ENCODE measurements at regions not wholly inside any gene's neighbourhood (a gene's known extent, or its start where the extent isn't known, plus 50 kb on each side); places are given as distances from the start of the nearest gene placed in this dataset.
"Not testable (repeated sequence)": the region's sequence is repeated elsewhere in the genome, so short reads cannot be mapped to it uniquely, and the experiment has no call there.

- POLR2A ChIA-PET, result not testable (repeated sequence)
Observed at GRCh38 chr20:39703357-39703756, 741.2 kb downstream of the DHX35 start.

GRCh38 chr20:39702701-39703349 lies 740.7 kb downstream of the DHX35 start:
- Histone ChIP-seq H3K36me3 (ENCODE audit: insufficient read depth, low read length) (no peaks in the 10 kb centered on the region), H3K27me3 (ENCODE audit: insufficient read depth, low read length, poor library complexity, severe bottlenecking) (no peaks in the 10 kb centered on the region), H3K27ac (ENCODE audit: low read depth, low read length) (no peak overlapping the region), H3K4me1 (ENCODE audit: insufficient read depth, low read length) (no peaks in the 10 kb centered on the region), H3K4me3 (ENCODE audit: low read length) (no peak overlapping the region), H3K9me3 (ENCODE audit: low read length) (no peaks in the 10 kb centered on the region)
- Mint-ChIP-seq H3K36me3 (no peaks in the 10 kb centered on the region), H3K4me3 (no peak overlapping the region), H3K27ac (no peak overlapping the region), H3K4me1 (no peaks in the 10 kb centered on the region), H3K9me3 (peaks cover 3 to 8% (median 4%) of the 10 kb centered on the region in 5 donors), H3K27me3 (peaks cover 0 to 1% of the 10 kb centered on the region in 2 donors)
- ChIA-PET CTCF (no interaction called here), POLR2A (no interaction called here)
- DNase-seq, result no peak

More at GRCh38 chr20:39703357-39703756, 741.2 kb downstream of the DHX35 start:
- H3K4me3 Mint-ChIP-seq; H3K27me3 Mint-ChIP-seq; DNase-seq; H3K36me3 ChIP-seq (ENCODE audit: insufficient read depth, low read length); H3K27ac Mint-ChIP-seq; H3K4me1 Mint-ChIP-seq; H3K27ac ChIP-seq (ENCODE audit: low read depth, low read length); H3K36me3 Mint-ChIP-seq; H3K9me3 ChIP-seq (ENCODE audit: low read length); CTCF ChIA-PET; H3K4me3 ChIP-seq (ENCODE audit: low read length); H3K27me3 ChIP-seq (ENCODE audit: insufficient read depth, low read length, poor library complexity, severe bottlenecking); H3K4me1 ChIP-seq (ENCODE audit: insufficient read depth, low read length); H3K9me3 Mint-ChIP-seq: not testable (repeated sequence)

- Histone ChIP-seq H3K36me3 (ENCODE audit: insufficient read depth, low read length) (no peaks in the 10 kb centered on the region), H3K9me3 (ENCODE audit: low read length) (no peaks in the 10 kb centered on the region), H3K4me1 (ENCODE audit: insufficient read depth, low read length) (no peaks in the 10 kb centered on the region), H3K27ac (ENCODE audit: low read depth, low read length) (no peak overlapping the region), H3K4me3 (ENCODE audit: low read length) (no peak overlapping the region), H3K27me3 (ENCODE audit: insufficient read depth, low read length, poor library complexity, severe bottlenecking) (no peaks in the 10 kb centered on the region)
- H3K9me3 Mint-ChIP-seq, result peaks cover 3 to 10% (median 4%) of the 10 kb centered on the region in 5 donors
- DNase-seq, result no peak
- H3K27ac Mint-ChIP-seq, result no peak overlapping the region
- H3K4me1 Mint-ChIP-seq, result no peaks in the 10 kb centered on the region
- no peak overlapping the region for H3K4me3 Mint-ChIP-seq
- POLR2A ChIA-PET, result no interaction called here
- peaks cover 0 to 1% of the 10 kb centered on the region in 2 donors for H3K27me3 Mint-ChIP-seq
- CTCF ChIA-PET, result no interaction called here
- no peaks in the 10 kb centered on the region for H3K36me3 Mint-ChIP-seq
Observed at GRCh38 chr20:39700528-39700927, 738.4 kb downstream of the DHX35 start.

GRCh38 chr20:39699166-39699725 lies 737.1 kb downstream of the DHX35 start:
- no peaks in the 10 kb centered on the region for H3K4me1 ChIP-seq (ENCODE audit: insufficient read depth, low read length)
- Mint-ChIP-seq H3K9me3 (peaks cover 3 to 12% (median 4%) of the 10 kb centered on the region in 5 donors), H3K4me1 (no peaks in the 10 kb centered on the region), H3K27me3 (peaks cover 0 to 1% of the 10 kb centered on the region in 2 donors), H3K4me3 (no peak overlapping the region), H3K27ac (no peak overlapping the region), H3K36me3 (peaks cover 0 to 3% (median 0%) of the 10 kb centered on the region in 3 donors)
- CTCF ChIA-PET, result no interaction called here
- H3K36me3 ChIP-seq (ENCODE audit: insufficient read depth, low read length), result no peaks in the 10 kb centered on the region
- H3K4me3 ChIP-seq (ENCODE audit: low read length), result no peak overlapping the region
- POLR2A ChIA-PET, result no interaction called here
- no peaks in the 10 kb centered on the region for H3K27me3 ChIP-seq (ENCODE audit: insufficient read depth, low read length, poor library complexity, severe bottlenecking)
- no peak for DNase-seq
- H3K9me3 ChIP-seq (ENCODE audit: low read length), result no peaks in the 10 kb centered on the region
- no peak overlapping the region for H3K27ac ChIP-seq (ENCODE audit: low read depth, low read length)

GRCh38 chr20:39698752-39699151 lies 736.6 kb downstream of the DHX35 start:
- H3K9me3 Mint-ChIP-seq, result peaks cover 0 to 12% (median 4%) of the 10 kb centered on the region in 5 donors
- Histone ChIP-seq H3K4me3 (ENCODE audit: low read length) (no peak overlapping the region), H3K9me3 (ENCODE audit: low read length) (no peaks in the 10 kb centered on the region), H3K36me3 (ENCODE audit: insufficient read depth, low read length) (no peaks in the 10 kb centered on the region), H3K27me3 (ENCODE audit: insufficient read depth, low read length, poor library complexity, severe bottlenecking) (no peaks in the 10 kb centered on the region), H3K27ac (ENCODE audit: low read depth, low read length) (no peak overlapping the region), H3K4me1 (ENCODE audit: insufficient read depth, low read length) (no peaks in the 10 kb centered on the region)
- POLR2A ChIA-PET, result no interaction called here
- no peak overlapping the region for H3K4me3 Mint-ChIP-seq
- no peak overlapping the region for H3K27ac Mint-ChIP-seq
- peaks cover 0 to 1% of the 10 kb centered on the region in 2 donors for H3K27me3 Mint-ChIP-seq
- H3K36me3 Mint-ChIP-seq, result peaks cover 0 to 3% (median 0%) of the 10 kb centered on the region in 3 donors
- CTCF ChIA-PET, result no interaction called here
- no peak for DNase-seq
- H3K4me1 Mint-ChIP-seq, result no peaks in the 10 kb centered on the region

GRCh38 chr20:39691151-39691862 lies 729.2 kb downstream of the DHX35 start:
- ChIA-PET POLR2A (no interaction called here), CTCF (no interaction called here)
- Mint-ChIP-seq H3K27me3 (no peaks in the 10 kb centered on the region), H3K9me3 (peaks cover 0 to 5% (median 0%) of the 10 kb centered on the region in 5 donors), H3K27ac (no peak overlapping the region), H3K4me3 (no peak overlapping the region), H3K4me1 (no peaks in the 10 kb centered on the region), H3K36me3 (peaks cover 0 to 3% (median 0%) of the 10 kb centered on the region in 3 donors)
- H3K4me3 ChIP-seq (ENCODE audit: low read length), result no peak overlapping the region
- DNase-seq, result no peak
- H3K27ac ChIP-seq (ENCODE audit: low read depth, low read length), result no peak overlapping the region
- no peaks in the 10 kb centered on the region for H3K36me3 ChIP-seq (ENCODE audit: insufficient read depth, low read length)
- H3K4me1 ChIP-seq (ENCODE audit: insufficient read depth, low read length), result no peaks in the 10 kb centered on the region
- H3K9me3 ChIP-seq (ENCODE audit: low read length), result no peaks in the 10 kb centered on the region
- no peaks in the 10 kb centered on the region for H3K27me3 ChIP-seq (ENCODE audit: insufficient read depth, low read length, poor library complexity, severe bottlenecking)

- Histone ChIP-seq H3K9me3 (ENCODE audit: low read length) (no peaks in the 10 kb centered on the region), H3K4me3 (ENCODE audit: low read length) (no peak overlapping the region), H3K27ac (ENCODE audit: low read depth, low read length) (no peak overlapping the region), H3K36me3 (ENCODE audit: insufficient read depth, low read length) (no peaks in the 10 kb centered on the region), H3K4me1 (ENCODE audit: insufficient read depth, low read length) (no peaks in the 10 kb centered on the region), H3K27me3 (ENCODE audit: insufficient read depth, low read length, poor library complexity, severe bottlenecking) (no peaks in the 10 kb centered on the region)
- H3K4me1 Mint-ChIP-seq, result no peaks in the 10 kb centered on the region
- no peak overlapping the region for H3K27ac Mint-ChIP-seq
- peaks cover 0 to 6% (median 3%) of the 10 kb centered on the region in 5 donors for H3K9me3 Mint-ChIP-seq
- no peak for DNase-seq
- H3K36me3 Mint-ChIP-seq, result peaks cover 0 to 2% (median 0%) of the 10 kb centered on the region in 3 donors
- no peaks in the 10 kb centered on the region for H3K27me3 Mint-ChIP-seq
- H3K4me3 Mint-ChIP-seq, result no peak overlapping the region
- CTCF ChIA-PET, result no interaction called here
- POLR2A ChIA-PET, result no interaction called here
Observed at GRCh38 chr20:39676857-39677391, 714.8 kb downstream of the DHX35 start.

- CTCF ChIA-PET, result no interaction called here
- no peak overlapping the region for H3K4me3 ChIP-seq (ENCODE audit: low read length)
- H3K4me1 ChIP-seq (ENCODE audit: insufficient read depth, low read length), result no peaks in the 10 kb centered on the region
- H3K27me3 Mint-ChIP-seq, result no peaks in the 10 kb centered on the region
- no peak overlapping the region for H3K27ac Mint-ChIP-seq
- DNase-seq, result no peak
- H3K36me3 Mint-ChIP-seq, result no peaks in the 10 kb centered on the region
- POLR2A ChIA-PET, result no interaction called here
- no peaks in the 10 kb centered on the region for H3K9me3 ChIP-seq (ENCODE audit: low read length)
- no peaks in the 10 kb centered on the region for H3K36me3 ChIP-seq (ENCODE audit: insufficient read depth, low read length)
- H3K27ac ChIP-seq (ENCODE audit: low read depth, low read length), result no peak overlapping the region
- no peaks in the 10 kb centered on the region for H3K27me3 ChIP-seq (ENCODE audit: insufficient read depth, low read length, poor library complexity, severe bottlenecking)
- H3K9me3 Mint-ChIP-seq, result peaks cover 0 to 3% (median 2%) of the 10 kb centered on the region in 5 donors
- H3K4me1 Mint-ChIP-seq, result no peaks in the 10 kb centered on the region
- no peak overlapping the region for H3K4me3 Mint-ChIP-seq
Observed at GRCh38 chr20:39676241-39676640, 714.1 kb downstream of the DHX35 start.
